ENCODE measurements at regions not wholly inside any gene's neighbourhood (a gene's known extent, or its start where the extent isn't known, plus 50 kb on each side); places are given as distances from the start of the nearest gene placed in this dataset.

GRCh38 chr9:18207735-18208134 lies 266.2 kb upstream of the ADAMTSL1 start:
- no peak for TF ChIP-seq CTCF (IDR thresholded peaks at IDR 0.05)
- TF ChIP-seq, protein P1, sequence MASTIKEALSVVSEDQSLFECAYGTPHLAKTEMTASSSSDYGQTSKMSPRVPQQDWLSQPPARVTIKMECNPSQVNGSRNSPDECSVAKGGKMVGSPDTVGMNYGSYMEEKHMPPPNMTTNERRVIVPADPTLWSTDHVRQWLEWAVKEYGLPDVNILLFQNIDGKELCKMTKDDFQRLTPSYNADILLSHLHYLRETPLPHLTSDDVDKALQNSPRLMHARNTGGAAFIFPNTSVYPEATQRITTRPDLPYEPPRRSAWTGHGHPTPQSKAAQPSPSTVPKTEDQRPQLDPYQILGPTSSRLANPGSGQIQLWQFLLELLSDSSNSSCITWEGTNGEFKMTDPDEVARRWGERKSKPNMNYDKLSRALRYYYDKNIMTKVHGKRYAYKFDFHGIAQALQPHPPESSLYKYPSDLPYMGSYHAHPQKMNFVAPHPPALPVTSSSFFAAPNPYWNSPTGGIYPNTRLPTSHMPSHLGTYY (CRISPR knock-in tag; IDR thresholded peaks at IDR 0.05), result no peak
- no peak for TF ChIP-seq GABPB1 (CRISPR knock-in tag; IDR thresholded peaks at IDR 0.05)
- TF ChIP-seq, protein P2, sequence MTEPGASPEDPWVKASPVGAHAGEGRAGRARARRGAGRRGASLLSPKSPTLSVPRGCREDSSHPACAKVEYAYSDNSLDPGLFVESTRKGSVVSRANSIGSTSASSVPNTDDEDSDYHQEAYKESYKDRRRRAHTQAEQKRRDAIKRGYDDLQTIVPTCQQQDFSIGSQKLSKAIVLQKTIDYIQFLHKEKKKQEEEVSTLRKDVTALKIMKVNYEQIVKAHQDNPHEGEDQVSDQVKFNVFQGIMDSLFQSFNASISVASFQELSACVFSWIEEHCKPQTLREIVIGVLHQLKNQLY (CRISPR knock-in tag; IDR thresholded peaks at IDR 0.05), result no peak
- TF ChIP-seq TP53 (CRISPR knock-in tag; IDR thresholded peaks at IDR 0.05), result no peak
- TF ChIP-seq ARID4B (CRISPR knock-in tag; IDR thresholded peaks at IDR 0.05; ENCODE audit: borderline replicate concordance), result no peak
- TF ChIP-seq GRHL2 (CRISPR knock-in tag; IDR thresholded peaks at IDR 0.05; ENCODE audit: insufficient replicate concordance, severe bottlenecking), result no peak
- no peak for TF ChIP-seq ELF4 (CRISPR knock-in tag; IDR thresholded peaks at IDR 0.05; ENCODE audit: low read depth)
- TF ChIP-seq HMGXB4 (CRISPR knock-in tag; IDR thresholded peaks at IDR 0.05), result no peak
- no peak for TF ChIP-seq PREB (CRISPR knock-in tag; IDR thresholded peaks at IDR 0.05; ENCODE audit: borderline replicate concordance)
- no peak for TF ChIP-seq JUN (CRISPR knock-in tag; IDR thresholded peaks at IDR 0.05)
- TF ChIP-seq, protein P3, sequence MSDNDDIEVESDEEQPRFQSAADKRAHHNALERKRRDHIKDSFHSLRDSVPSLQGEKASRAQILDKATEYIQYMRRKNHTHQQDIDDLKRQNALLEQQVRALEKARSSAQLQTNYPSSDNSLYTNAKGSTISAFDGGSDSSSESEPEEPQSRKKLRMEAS (CRISPR knock-in tag; IDR thresholded peaks at IDR 0.05), result no peak
- no peak for TF ChIP-seq CREB1 (CRISPR knock-in tag; IDR thresholded peaks at IDR 0.05)
- no peak for TF ChIP-seq ETV6 (CRISPR knock-in tag; IDR thresholded peaks at IDR 0.05)

All from WTC11 (cell line).